ENCODE measurements at regions not wholly inside any gene's neighbourhood (a gene's known extent, or its start where the extent isn't known, plus 50 kb on each side); places are given as distances from the start of the nearest gene placed in this dataset.
"Not testable (repeated sequence)": the region's sequence is repeated elsewhere in the genome, so short reads cannot be mapped to it uniquely, and the experiment has no call there.

DNA sequence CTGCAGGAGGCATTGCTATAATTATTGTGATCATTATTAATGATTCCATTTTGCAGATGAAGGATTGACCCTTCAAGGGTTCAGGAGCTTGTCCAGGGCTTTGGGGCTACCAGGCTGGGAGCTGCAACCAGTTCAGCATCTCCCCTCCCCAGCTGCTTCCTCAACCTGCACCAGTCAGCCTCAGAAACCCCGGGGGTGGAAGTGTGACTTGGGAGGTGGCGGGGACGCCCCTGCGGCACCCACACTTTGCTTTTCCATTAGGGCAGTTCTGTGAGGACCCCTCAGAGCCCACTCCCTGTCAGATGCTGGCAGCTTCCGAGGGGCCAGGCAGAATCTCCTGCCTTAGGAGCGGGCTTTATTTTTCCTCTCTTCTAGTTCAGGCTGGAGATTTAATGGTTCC is 85.6 kb downstream of the OLFM1 start:
- H3K27ac ChIP-seq: no peak overlapping the region
- DNase-seq (ENCODE audit: low read depth, low spot score): no peak

DNA sequence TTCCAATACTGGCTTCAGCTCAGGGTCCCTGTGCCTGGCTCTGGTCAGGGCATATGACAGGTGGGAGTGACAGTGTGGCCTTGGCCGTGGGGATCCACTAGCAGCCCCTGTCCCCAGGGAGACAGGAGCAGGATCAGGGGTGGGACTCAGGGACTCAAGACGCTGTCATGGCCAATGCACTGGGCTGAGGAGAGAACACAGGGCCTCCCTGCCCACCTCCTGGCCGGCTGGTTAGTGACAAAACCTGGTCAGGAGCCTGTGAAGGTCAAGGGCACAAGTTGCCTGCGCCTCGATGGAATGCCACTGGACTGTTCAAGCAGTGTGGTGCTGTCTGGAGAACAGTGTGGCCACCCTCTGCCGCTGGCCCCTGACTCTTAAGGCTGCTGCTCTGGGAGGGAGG is 86.8 kb downstream of the OLFM1 start:
- no peak for DNase-seq (ENCODE audit: low read depth, low spot score)

DNA sequence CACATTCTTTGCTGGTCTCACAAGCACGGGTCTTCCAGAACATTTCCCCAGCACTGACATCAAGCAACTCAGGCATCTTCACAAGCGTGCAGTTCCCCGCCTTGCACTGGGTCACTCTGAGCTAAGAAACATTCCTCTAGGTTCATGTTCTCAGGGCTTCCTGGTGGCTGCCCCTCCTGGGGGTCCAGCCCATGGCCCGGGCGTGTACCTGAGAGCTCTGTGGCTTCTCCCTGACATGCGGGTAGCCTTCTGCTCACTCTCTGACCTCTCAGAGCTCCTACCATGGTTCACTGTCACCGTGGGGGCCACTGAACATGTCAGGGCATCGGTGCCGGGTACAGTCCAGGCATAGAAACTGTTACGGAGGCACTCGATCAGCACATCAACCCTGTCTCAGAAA is 87.5 kb downstream of the OLFM1 start:
- H3K27ac ChIP-seq: no peak overlapping the region
- no peak for DNase-seq (ENCODE audit: low read depth, low spot score)

More for the DNA sequence above, 86.8 kb downstream of the OLFM1 start:
- no peak overlapping the region for H3K27ac ChIP-seq

DNA sequence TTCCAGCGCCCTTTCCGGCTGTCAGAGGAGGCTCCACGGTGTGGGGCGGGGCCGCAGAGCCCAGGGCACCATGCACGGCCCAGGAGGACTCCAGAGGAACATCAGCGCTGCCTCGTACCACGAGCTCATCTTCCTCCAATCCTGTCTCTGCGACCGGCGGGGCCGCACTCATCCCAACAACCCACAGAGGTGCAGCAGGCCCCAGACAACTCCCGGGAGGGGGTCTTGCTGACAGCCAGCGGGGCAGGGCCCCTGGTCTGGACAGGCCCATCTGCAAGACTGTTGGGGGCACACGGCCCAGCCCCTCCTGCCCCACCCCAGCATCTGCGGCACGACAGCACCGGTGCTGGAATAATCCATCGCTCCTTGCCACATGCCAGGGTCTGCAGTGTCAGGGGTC is 88.8 kb downstream of the OLFM1 start:
- DNase-seq (ENCODE audit: low read depth, low spot score): no peak

DNA sequence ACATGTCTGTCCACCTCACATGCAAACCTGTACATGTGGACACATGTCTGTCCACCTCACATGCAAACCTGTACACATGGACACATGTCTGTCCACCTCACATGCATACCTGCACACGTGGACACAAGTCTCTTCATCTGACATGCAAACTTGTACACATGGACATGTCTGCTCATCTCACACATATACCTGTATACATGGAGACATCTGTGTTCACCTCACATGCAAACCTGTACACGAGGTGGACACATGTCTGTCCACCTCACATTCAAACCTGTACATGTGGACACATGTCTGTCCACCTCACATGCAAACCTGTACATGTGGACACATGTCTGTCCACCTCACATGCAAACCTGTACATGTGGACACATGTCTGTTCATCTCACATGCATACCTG is 90.1 kb downstream of the OLFM1 start:
- not testable (repeated sequence) for DNase-seq (ENCODE audit: low read depth, low spot score); H3K27ac ChIP-seq

More for the DNA sequence above, 88.8 kb downstream of the OLFM1 start:
- H3K27ac ChIP-seq: no peak overlapping the region

DNA sequence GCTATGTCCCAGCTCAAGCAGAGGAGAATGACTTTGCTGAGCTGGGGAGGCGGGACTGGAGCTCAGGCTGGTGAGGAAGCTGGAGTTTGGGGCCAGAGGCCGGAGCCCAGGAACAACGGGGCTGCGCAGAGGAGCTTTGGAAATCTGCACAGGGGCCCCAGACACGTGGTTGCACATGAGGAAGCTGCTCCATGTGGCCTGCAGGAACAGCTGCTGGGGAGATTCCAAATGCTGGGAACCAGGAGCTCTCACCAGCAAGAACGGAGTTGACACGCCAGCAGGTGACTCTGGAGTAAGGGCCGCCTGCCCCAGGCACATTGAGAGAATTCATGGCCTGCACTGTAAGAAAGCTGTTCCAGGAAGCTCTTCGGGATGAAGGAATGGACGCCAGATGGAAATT is 91.0 kb downstream of the OLFM1 start:
- no peak for DNase-seq (ENCODE audit: low read depth, low spot score)
- no peak overlapping the region for H3K27ac ChIP-seq

DNA sequence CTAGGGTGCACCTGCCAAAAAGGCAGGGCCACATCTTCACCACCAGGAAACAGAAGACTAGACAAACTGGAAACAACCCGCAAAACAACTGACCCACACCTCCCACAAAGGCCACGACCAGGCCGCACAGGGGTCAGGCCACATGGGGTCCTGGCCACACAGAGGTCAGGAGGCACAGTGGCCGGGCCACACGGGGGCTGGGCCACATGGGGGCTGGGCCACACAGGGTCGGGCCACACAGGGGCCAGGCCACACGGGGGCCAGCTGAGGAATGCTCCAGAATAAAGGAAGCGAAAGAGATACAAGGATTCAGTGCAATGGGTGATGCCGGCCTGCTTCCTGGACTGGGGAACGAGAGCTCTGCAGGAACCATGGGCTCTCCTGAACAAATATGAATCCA is 91.6 kb downstream of the OLFM1 start:
- no peak for DNase-seq (ENCODE audit: low read depth, low spot score)
- no peak overlapping the region for H3K27ac ChIP-seq

DNA sequence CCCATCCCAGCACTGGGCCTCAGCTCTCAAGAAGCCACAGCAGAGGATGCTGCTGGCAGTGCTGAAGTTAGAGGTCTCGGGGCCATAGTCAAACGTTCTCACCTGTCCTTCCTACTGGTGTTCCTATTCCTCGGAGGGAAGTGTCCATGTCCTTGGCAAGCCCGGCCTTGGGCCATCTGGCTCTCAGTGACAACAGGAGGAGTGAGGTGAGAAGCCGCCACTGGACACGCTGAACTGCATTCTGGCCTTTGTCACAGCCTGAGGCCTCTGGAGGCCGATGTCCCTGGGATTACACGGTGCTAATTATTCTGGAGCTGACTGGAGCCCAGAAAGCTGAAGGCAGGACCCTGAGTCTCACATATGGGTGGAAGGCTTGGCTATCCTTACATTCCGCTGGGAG is 92.5 kb downstream of the OLFM1 start:
- no peak for DNase-seq (ENCODE audit: low read depth, low spot score)
- H3K27ac ChIP-seq: no peak overlapping the region

DNA sequence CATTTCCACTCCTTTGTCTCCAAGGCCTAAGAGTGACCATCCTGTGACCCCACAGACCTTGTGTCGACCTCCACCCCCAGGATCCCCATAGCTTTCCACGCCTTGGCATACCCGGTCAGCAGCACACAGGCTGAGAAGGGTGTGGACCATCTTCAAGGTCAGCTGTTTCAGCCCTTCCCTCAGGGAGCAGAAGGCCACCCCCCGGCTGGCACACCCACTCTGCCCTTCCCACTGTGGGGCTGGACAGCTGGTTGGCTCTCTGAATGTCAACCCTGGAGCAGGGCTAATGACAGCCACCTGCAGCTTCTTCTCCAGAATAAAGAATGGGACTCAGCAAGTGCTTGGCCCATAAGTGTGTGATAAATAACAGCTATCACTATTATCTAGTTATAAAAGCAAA is 93.1 kb downstream of the OLFM1 start:
- DNase-seq (ENCODE audit: low read depth, low spot score): no peak
- no peak overlapping the region for H3K27ac ChIP-seq

DNA sequence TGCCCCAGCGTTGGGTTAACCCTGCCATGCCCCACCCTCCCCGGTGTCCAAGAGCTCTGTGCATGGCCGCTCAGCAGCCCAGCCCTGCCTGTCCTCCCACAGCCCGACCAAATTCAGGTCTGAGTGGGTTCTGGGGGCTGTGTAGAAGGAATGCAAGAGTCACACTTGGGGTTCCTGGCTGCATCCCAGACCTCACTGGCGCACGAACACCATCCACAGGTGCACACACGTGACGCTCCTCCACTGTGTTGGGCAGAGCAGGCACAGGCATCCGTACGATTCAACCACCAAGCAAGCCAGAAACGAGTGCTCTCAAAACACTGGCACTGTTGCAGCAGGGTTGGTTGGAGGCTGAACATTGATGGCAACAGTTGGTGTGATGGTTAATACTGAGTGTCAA is 93.9 kb downstream of the OLFM1 start:
- H3K27ac ChIP-seq: no peak overlapping the region
- no peak for DNase-seq (ENCODE audit: low read depth, low spot score)

DNA sequence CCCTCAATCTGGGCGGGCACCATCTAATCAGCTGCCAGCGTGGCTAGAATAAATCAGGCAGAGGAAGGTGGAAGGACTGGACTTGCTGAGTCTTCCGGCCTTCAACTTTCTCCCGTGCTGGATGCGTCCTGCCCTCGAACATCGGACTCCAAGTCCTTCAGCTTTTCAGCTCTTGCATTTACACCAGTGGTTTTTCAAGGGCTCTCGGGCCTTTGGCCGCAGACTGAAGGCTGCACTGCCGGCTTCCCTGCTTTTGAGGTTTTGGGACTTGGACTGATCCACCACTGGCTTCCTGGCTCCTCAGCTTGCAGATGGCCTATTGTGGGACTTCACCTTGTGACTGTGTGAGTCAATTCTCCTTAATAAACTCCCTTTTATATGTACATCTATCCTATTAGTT is 94.4 kb downstream of the OLFM1 start:
- not testable (repeated sequence) for H3K27ac ChIP-seq; DNase-seq (ENCODE audit: low read depth, low spot score)

DNA sequence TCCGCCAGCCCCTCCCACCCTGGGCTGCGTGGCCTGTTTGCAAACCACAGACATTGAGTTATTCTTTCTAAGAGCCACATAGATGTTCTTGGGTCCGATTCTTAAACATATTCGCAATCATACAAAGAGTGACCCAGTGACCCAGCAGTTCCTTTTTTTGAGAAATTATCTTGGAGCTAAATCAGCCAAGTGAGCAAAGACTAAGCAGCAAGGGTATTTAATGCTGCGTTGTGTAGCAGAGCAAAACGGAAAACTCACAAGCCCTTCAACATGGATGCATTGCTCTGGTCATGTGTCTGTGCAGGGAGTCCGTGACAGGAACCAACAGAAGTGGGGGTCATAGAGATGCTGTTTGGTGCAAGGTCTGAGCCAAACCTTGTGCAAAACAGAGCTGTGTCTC is 95.6 kb downstream of the OLFM1 start:
- no peak overlapping the region for H3K27ac ChIP-seq
- no peak for DNase-seq (ENCODE audit: low read depth, low spot score)

DNA sequence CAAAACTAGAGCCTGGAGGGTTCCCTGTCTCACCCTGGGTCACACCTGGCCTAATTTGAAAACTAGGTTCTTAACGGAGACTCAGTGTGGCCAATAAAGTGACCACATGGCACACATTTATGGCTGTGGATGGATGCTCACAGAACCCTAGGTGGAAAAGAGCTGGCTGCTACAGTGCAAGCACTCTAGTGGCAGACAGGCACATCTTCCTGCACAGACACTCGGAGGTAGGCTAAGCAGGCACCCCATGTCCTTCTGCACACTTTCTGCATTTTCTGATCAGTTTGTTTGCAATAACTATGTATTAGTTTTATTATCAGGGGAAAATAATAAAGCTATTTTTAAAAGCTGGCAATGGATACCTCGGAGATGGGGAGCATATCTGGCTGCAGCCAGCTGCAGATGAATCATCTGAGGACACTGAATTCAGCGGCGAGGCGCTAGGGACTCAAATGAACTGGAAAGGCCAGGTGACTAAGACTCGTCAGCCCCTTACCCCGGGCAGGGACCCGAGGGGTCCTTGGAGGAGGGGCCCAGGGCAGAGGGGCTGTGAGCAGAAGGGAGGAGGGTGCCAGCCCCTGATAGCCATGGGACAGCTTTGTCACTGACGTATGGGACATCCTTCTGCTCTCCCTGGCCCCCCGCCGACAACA is 96.2 kb downstream of the OLFM1 start:
- H3K27ac ChIP-seq: no peak overlapping the region

DNA sequence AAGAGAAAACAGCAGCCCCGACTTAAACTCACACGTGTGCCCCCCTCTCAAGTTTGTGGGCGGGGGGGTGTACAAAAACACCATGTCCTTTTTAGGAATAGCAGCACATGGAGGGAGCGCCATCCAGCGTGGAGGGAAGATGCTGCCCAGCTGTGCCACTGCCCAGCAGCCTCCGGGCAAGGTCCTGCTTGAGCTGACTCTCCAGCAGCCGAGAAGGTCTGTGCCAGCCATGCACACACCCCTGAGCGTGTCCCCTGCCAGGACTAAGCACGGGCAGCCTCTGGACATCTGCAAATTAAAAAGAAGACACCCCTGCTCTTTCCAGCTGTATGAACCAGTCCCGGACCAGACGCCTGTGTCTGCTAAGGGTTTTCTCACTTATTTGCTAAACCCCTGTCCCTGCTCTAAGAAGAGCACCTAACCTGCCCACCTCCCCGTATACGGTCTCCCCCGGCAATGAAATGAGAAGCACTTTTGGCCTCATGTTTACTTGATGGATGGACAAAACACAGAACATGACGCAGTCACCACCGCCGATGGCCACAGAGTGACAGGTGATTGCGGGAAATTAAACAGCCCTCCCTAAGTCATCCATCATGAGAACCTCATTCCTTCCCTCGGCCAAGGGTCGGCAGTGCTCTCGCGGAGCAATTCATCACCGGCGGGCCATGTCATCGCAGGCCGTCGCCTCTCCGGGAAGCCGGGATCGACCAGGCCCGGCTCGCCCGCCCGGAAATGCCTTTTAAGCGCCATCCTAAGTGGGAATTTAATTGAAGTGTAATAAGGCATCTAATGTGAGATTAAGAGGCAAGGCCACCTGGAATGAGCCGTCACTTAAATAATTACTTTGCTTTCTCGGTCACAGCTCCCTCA is 96.9 kb downstream of the OLFM1 start:
- H3K27ac ChIP-seq: no peak overlapping the region
- no peak for DNase-seq (ENCODE audit: low read depth, low spot score)

More for the DNA sequence above, 96.2 kb downstream of the OLFM1 start:
- no peak for DNase-seq (ENCODE audit: low read depth, low spot score)

DNA sequence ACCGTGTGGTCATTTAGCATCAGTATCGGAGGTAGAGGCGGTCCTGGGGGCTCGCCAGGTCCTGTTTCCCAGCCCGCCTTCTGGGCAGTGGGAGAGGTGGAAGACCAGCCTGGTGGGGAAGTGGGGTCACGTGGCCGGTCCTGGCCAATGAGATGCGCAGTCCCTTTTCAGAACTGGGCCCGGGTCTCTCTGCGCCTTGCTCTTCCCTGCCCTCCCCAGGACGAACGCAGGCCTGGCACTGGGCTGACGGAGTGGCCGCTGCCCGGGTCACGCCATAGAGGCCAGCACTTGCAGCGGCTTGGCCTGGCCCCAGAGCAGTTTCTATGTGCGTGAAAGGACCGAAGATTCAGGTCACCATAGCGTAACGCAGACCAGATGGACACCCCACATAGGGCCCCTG is 97.6 kb downstream of the OLFM1 start:
- H3K27ac ChIP-seq: no peak overlapping the region
- DNase-seq (ENCODE audit: low read depth, low spot score): no peak

DNA sequence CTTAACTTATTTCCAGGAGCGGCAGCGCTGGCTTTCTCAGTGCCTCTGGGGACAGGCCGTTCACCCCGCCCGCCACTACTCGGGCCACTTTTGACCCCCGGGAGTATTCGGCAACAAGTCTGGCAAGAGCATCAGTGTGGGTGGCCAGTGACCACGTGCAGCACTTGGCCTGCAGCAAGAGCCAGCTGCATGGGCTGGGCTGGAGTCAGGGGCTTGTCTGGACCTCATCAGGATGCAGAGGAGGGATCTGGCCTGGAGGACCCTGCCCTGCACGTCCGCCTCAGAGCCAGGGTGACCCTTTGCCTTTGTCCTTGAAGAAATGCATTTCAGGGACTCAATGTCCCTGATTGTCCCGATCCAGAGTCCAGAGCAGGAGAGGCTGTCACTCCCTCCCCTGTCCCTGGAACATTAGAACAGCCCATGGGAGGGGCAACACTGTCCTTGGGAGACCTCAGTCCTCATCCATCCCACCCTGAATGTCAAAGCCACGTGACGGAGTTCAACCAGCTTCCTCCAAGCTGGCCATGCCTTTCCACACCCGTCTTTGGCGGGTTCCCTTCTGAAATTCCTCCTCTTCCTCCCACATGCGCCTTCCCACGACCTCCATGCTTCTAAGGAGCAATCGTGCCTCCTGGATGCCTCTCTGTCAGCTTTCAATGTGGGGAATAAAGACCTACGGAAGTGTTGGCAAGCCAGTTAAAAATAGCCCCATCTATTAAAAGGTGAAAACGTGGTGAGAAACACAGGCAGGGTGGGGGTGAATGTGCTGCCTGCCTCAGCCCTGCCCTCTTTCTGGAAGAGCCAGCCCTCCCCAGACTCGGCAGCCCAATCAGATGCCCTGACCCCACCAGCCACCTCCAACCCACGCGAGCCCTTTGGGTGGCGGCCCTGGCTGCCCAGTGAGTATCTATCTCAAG is 99.0 kb downstream of the OLFM1 start:
- no peak overlapping the region for H3K27ac ChIP-seq
- DNase-seq (ENCODE audit: low read depth, low spot score): no peak

DNA sequence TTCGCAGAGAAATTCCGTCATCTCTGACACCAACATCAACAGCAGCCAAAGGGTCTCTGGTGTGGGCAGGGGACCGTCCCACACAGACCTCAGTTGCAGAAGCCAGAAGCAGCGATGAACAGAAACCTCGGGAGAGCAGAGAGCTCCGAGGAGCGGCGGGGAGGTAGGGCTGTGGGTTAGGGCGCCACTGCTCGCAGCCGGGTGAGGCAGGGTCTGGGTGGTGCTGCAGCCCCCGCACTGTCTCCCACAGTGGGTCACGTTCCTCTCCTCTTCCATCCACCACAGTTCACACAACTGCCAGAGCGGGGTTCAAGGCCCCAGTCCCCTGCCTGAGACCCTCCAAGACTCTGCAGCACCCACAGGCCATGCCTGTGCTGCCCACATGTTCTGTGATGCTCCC is 99.9 kb downstream of the OLFM1 start:
- DNase-seq (ENCODE audit: low read depth, low spot score): no peak
- H3K27ac ChIP-seq: no peak overlapping the region

DNA sequence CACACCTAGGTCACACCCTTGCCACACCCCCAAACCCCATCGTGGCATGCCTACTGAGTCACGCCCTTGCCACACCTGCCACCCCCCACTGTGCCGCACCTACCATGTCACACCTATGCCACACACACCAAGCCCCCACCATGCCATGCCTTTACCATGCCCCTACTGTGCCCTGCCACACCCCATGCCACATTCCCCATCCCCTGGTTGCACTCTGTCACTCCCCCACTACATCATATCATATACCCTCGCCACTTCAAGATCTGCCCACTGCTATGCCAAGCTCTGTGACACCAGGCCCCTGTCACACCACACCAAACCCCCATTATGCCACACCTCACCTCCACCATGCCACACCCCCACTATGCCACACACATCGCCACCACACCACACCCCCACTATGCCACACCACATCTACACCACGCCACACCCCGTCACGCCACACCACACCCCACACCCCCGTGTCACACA is 101.2 kb downstream of the OLFM1 start:
- H3K27ac ChIP-seq: no peak overlapping the region
- no peak for DNase-seq (ENCODE audit: low read depth, low spot score)

DNA sequence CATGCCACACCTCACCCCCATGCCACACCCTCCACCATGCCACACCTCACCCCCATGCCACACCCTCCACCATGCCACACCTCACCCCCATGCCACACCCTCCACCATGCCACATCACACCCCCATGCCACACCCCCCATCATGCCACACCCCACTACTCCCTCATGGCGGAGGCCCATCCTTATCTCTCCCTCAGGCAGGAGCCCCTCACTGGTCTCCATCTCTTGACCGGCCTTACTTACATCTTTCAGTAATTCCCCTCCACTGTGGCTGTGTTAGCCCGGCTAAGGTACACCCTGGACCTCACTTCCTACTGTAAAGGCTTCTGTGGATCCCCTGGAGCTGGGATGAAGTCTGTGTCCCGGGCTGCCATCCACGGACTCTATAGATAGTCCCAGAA is 102.0 kb downstream of the OLFM1 start:
- DNase-seq (ENCODE audit: low read depth, low spot score): no peak
- H3K27ac ChIP-seq: no peak overlapping the region

DNA sequence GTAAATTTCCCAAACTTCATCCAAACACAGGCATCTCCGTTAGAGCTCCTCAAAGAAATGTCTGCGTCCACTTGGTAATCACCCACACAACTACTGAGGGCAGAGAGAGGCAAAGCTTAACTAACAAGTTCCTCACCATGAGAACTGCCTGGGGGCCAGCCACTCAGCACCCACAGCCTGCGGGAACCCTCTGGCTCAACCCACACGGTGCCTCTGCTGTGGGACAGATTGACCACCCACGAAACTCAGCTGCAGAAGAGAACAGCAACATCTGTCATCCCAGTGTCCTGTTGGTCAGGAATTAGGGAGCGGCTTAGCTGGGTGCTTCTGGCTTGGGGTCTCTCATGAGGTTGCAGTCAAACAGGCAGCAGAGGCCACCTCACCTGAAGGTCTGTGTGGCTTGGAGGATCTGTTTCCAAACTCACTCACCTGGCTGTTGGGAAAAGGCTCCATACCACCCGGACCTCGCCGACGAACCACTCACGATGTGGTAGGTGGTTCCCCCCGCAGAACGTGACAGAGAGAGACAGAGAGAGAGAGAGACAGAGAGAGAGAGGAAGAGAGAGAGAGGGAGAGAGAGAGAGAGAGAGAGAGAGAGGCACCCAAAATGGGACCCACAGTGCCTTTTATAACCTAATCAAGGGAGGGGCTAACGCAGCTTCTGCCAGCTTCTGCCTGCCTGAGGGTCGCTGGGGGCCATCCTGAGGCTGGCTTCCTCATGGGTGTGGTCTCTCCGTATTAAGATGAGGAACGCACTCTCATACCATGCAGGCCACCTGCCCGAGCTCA is 103.5 kb downstream of the OLFM1 start:
- no peak overlapping the region for H3K27ac ChIP-seq
- no peak for DNase-seq (ENCODE audit: low read depth, low spot score)

Measured in epithelial cell of prostate (primary cell).